Kidney (tissue), 13 donors: ENCODE measurements at regions not wholly inside any gene's neighbourhood (a gene's known extent, or its start where the extent isn't known, plus 50 kb on each side); places are given as distances from the start of the nearest gene placed in this dataset.
A peak's percentile ranks its signal among the peaks of the same experiment; 100 is the strongest.

Experiments used
- DNase-seq, 5 donors: peaks; one replicate each; pipeline ENCODE4 v3.0.0-alpha.2; 2013 to 2020
- FAIRE-seq: peaks from 2 replicates; lab custom pipeline; 2012; peaks lifted over from hg19 to GRCh38; lab: Jason Lieb, UNC
- H3K27ac ChIP-seq, 2 donors: one replicate each; pipeline ENCODE4 v1.7.0; 2013; ENCODE audit warnings: low read depth in 2 of 2, low read length in 2 of 2, inconsistent platforms in 1 of 2
- H3K27me3 ChIP-seq: one replicate; pipeline ENCODE4 v1.7.1; 2013; ENCODE audit warnings: low read length, inconsistent platforms; ENCODE audit not compliant: control insufficient read depth, insufficient read depth
- H3K36me3 ChIP-seq, 3 donors: one replicate each; pipeline versions ENCODE4 v1.7.0 to v1.7.1; 2013; ENCODE audit warnings: low read length in 3 of 3, control low read depth in 1 of 3, inconsistent platforms in 1 of 3; ENCODE audit not compliant: insufficient read depth in 3 of 3, control insufficient read depth in 2 of 3
- H3K4me1 ChIP-seq, 3 donors: one replicate each; pipeline versions ENCODE4 v1.7.0 to v1.7.1; 2013; ENCODE audit warnings: low read length in 3 of 3, inconsistent platforms in 1 of 3, low read depth in 1 of 3; ENCODE audit not compliant: control insufficient read depth in 2 of 3, insufficient read depth in 2 of 3
- H3K4me3 ChIP-seq, 3 donors: one replicate each; pipeline versions ENCODE4 v1.7.0 to v1.8.1; 2013; ENCODE audit warnings: low read length in 3 of 3, control low read depth in 1 of 3, inconsistent platforms in 1 of 3
- H3K9ac ChIP-seq, 3 donors: one replicate each; pipeline versions ENCODE4 v1.7.0 to v1.7.1; 2013; ENCODE audit warnings: low read length in 3 of 3, control low read depth in 1 of 3, inconsistent platforms in 1 of 3
- H3K9me3 ChIP-seq, 3 donors: one replicate each; pipeline versions ENCODE4 v1.7.0 to v1.7.1; 2013; ENCODE audit warnings: low read length in 3 of 3, control low read depth in 1 of 3, inconsistent platforms in 1 of 3; ENCODE audit not compliant: control insufficient read depth in 2 of 3, insufficient read depth in 1 of 3
- intact Hi-C: fragments of 100-400 bp; cut with DNase I; formaldehyde crosslinking; loops from one replicate; pipeline ENCODE4 v1.11.1; 2022
- TF ChIP-seq, protein P1 (sequence below): IDR thresholded peaks from 3 replicates; pipeline ENCODE4 v1.5.1; 2012; ENCODE audit warnings: mild to moderate bottlenecking, moderate library complexity, borderline replicate concordance; ENCODE audit not compliant: insufficient read depth; ENCODE audit errors: extremely low read depth
- donor health status: control.
- donor health status: control.
- donor health status: control.
- donor health status: control.
- donor health status: control.
- donor health status: DM: yes; HTN: yes; CAD: no.
- donor health status: Normal renal cell carcinoma (clear cell type).

DNA sequence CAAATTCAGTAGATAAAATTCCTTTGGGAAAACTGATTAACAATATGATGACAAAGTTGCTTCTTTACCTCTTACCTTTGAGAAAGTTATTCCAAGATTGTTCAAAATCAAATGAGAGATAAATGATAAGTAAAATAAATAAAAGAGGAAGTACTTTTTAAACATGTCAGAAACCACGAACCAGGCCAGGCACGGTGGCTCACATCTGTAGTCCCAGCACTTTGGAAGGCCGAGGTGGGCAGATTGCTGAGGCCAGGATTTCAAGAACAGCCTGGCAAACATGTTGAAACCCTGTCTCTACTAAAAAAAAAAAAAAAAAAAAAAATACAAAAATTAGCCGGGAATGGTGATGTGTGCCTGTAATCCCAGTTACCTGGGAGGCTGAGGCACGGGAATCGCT is 296.6 kb downstream of the HGF start:
- H3K27ac ChIP-seq = no peak overlapping the region
- no peak overlapping the region for H3K9ac ChIP-seq
- no peaks in the 10 kb centered on the region for H3K4me1 ChIP-seq
- intact Hi-C loops = loop anchor here (5.0 kb wide), 1 partner anchor 771 kb away; no protein-coding TSS in a partner anchor
- H3K36me3 ChIP-seq = no peaks in the 10 kb centered on the region
- FAIRE-seq (no peak), DNase-seq (no peak)
- no peaks in the 10 kb centered on the region for H3K27me3 ChIP-seq
- no peaks in the 10 kb centered on the region for H3K9me3 ChIP-seq
- TF ChIP-seq, protein P1, sequence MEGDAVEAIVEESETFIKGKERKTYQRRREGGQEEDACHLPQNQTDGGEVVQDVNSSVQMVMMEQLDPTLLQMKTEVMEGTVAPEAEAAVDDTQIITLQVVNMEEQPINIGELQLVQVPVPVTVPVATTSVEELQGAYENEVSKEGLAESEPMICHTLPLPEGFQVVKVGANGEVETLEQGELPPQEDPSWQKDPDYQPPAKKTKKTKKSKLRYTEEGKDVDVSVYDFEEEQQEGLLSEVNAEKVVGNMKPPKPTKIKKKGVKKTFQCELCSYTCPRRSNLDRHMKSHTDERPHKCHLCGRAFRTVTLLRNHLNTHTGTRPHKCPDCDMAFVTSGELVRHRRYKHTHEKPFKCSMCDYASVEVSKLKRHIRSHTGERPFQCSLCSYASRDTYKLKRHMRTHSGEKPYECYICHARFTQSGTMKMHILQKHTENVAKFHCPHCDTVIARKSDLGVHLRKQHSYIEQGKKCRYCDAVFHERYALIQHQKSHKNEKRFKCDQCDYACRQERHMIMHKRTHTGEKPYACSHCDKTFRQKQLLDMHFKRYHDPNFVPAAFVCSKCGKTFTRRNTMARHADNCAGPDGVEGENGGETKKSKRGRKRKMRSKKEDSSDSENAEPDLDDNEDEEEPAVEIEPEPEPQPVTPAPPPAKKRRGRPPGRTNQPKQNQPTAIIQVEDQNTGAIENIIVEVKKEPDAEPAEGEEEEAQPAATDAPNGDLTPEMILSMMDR = no peak
- no peak overlapping the region for H3K4me3 ChIP-seq

DNA sequence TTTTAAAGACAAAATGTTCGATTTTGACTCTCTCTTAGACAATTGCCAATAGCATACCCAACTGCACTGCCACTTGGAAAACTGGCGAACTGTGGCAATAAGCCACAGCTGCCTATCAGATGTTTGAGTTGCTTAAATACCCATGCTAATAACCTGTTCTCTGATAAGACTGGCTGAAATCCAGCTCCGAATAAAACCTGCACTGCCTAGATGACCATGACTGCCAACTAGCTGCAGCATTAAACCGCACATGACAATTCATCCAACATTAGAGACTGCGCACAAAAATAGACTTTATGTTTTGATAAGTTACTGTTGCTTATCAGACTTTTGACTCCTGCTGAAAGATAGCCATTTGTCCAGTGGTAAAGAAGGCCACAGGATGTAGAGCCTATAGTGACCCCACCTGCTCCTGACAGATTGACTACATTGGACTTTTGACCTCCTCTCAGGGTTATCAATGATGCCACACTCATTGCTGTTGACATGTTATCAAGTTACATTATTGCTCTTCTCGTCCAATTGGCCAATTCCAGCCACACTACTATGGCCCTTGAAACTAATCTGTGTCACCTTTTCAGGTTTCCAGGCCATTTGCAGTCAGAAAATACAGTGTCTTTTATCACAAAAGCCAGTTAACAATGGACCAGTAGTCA is 299.0 kb downstream of the HGF start:
- Histone ChIP-seq H3K27me3 (no peaks in the 10 kb centered on the region), H3K4me3 (no peak overlapping the region), H3K36me3 (no peaks in the 10 kb centered on the region), H3K9ac (no peak overlapping the region), H3K27ac (no peak overlapping the region), H3K4me1 (no peaks in the 10 kb centered on the region), H3K9me3 (no peaks in the 10 kb centered on the region)
- DNase-seq (no peak), FAIRE-seq (no peak)
- intact Hi-C loops = loop anchor here (5.0 kb wide), 1 partner anchor 769 kb away; no protein-coding TSS in a partner anchor
- TF ChIP-seq, protein P1 = no peak

DNA sequence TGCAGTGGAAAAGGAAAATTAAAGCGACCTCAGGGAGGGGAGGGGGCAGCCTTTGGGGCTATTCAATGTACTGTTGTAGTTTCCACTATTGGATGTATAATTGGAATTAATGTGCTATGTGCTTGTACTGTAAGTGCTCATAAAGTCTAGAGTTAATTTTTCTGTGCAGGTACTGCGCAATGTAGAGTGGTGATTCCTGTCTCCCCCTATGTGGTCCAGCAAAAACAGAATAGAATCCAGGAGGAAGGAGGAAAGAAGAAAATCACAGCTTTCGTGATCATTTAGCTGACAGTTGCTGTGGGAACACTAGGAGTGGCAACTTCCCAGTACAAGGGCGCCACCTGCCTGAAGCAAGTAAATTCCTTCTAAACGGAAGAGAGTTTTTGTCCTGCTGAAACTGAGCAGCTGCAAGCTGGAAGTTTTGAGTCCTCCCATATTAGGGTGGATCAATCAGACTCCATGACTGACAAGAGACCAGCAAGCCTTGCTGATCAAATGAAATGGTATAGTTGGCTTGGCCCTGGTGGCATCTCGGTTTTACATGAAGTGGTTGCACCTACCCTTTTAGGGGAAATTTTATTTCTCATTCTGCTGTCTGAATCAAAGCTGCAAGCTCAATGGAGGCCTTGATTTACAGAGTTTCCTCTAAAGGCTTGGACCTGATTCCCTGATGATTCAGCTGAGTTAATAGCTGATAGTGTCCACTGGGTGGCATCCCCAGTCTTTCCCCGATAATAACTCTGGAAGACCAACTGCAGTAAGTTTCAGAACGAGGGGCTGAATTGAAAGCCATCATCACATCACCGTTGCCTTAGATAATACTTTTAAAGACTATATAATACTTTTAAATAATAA is 299.8 kb downstream of the HGF start:
- FAIRE-seq = no peak
- H3K4me1 ChIP-seq = no peaks in the 10 kb centered on the region
- H3K9ac ChIP-seq = no peak overlapping the region
- H3K27ac ChIP-seq = no peak overlapping the region
- H3K27me3 ChIP-seq = no peaks in the 10 kb centered on the region
- intact Hi-C loops = loop anchor here (5.0 kb wide), 1 partner anchor 768 kb away; no protein-coding TSS in a partner anchor
- H3K9me3 ChIP-seq = no peaks in the 10 kb centered on the region
- TF ChIP-seq, protein P1 = peak; percentile 78
- no peaks in the 10 kb centered on the region for H3K36me3 ChIP-seq
- DNase-seq = peak; percentile 64 to 80 (median 68)
- H3K4me3 ChIP-seq = no peak overlapping the region
